PFSK-1 (cell line): ENCODE measurements at regions not wholly inside any gene's neighbourhood (a gene's known extent, or its start where the extent isn't known, plus 50 kb on each side); places are given as distances from the start of the nearest gene placed in this dataset.

Source experiments
- FOXP2 ChIP-seq: optimal IDR thresholded peaks from 2 replicates; pipeline ENCODE3; 2011; ENCODE audit warnings: borderline replicate concordance, control low read depth, inconsistent platforms; ENCODE audit not compliant: insufficient read depth; ENCODE audit errors: extremely low read length, extremely low read depth
- POLR2AphosphoS5 ChIP-seq: IDR thresholded peaks from 2 replicates; pipeline ENCODE4 v1.6.1; 2012; ENCODE audit warnings: low read depth, mild to moderate bottlenecking, control low read depth, low read length, moderate library complexity
- SIN3A ChIP-seq: IDR thresholded peaks from 2 replicates; pipeline ENCODE4 v1.6.1; 2012; ENCODE audit warnings: mild to moderate bottlenecking, low read length, moderate library complexity, borderline replicate concordance; ENCODE audit not compliant: insufficient read depth
- TAF1 ChIP-seq: IDR thresholded peaks from 2 replicates; pipeline ENCODE4 v1.6.1; 2012; ENCODE audit warnings: low read length, control low read depth, borderline replicate concordance; ENCODE audit not compliant: insufficient read depth
- TF ChIP-seq, protein P1 (sequence below), 2 experiments: IDR thresholded peaks; 2 replicates each; pipeline versions ENCODE4 v1.6.1 to v1.8.0; 2011 to 2012; ENCODE audit warnings: low read depth in 2 of 2, low read length in 2 of 2, control low read depth in 1 of 2, inconsistent platforms in 1 of 2, mild to moderate bottlenecking in 1 of 2, moderate library complexity in 1 of 2; ENCODE audit not compliant: insufficient read depth in 1 of 2

DNA sequence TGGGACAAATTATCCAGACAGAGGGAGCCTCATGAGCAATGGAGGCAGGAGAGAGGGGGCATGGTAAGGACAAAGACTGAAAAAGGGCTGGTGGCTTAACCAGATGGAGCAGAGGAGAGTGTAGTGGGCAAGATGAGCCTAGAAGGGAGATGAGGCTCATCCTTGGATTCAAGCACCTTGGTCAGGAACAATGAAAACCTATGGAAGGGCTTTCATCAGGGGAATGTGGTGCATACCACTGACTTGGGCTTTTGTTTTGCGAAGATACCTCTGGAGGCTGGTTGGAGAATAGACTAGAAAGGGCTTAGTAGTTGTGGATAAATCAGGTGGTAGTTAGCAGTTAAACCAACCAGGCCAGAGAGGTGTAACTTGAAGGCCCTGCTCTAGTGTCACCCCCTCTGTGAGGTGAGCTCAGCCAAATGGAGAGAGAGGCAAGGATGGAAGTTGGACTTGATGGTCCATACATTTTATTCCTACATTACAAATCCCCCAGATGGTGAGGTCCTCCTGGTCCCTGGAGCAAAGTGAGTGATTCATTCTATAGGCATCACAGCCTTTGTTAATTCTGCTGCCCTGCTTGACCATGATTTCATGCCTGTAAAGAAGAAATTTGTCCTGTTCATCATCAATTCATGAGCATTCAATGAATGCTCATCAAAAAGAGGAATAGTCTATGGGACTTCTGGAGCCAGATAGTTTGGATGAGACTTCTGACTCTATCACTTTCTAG, 264.8 kb upstream of the IGFBP7 start:
- TF ChIP-seq SIN3A = no peak
- no peak for TF ChIP-seq TAF1
- TF ChIP-seq, protein P1, sequence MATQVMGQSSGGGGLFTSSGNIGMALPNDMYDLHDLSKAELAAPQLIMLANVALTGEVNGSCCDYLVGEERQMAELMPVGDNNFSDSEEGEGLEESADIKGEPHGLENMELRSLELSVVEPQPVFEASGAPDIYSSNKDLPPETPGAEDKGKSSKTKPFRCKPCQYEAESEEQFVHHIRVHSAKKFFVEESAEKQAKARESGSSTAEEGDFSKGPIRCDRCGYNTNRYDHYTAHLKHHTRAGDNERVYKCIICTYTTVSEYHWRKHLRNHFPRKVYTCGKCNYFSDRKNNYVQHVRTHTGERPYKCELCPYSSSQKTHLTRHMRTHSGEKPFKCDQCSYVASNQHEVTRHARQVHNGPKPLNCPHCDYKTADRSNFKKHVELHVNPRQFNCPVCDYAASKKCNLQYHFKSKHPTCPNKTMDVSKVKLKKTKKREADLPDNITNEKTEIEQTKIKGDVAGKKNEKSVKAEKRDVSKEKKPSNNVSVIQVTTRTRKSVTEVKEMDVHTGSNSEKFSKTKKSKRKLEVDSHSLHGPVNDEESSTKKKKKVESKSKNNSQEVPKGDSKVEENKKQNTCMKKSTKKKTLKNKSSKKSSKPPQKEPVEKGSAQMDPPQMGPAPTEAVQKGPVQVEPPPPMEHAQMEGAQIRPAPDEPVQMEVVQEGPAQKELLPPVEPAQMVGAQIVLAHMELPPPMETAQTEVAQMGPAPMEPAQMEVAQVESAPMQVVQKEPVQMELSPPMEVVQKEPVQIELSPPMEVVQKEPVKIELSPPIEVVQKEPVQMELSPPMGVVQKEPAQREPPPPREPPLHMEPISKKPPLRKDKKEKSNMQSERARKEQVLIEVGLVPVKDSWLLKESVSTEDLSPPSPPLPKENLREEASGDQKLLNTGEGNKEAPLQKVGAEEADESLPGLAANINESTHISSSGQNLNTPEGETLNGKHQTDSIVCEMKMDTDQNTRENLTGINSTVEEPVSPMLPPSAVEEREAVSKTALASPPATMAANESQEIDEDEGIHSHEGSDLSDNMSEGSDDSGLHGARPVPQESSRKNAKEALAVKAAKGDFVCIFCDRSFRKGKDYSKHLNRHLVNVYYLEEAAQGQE (IDR thresholded peaks at IDR 0.05; ENCODE audit: insufficient read depth in 1 of 2, low read depth in 2 of 2, low read length in 2 of 2) = no peak
- TF ChIP-seq POLR2AphosphoS5 = no peak
- TF ChIP-seq FOXP2 = no peak

GRCh38 chr4:57373991-57374390, 263.8 kb upstream of the IGFBP7 start:
- TF ChIP-seq TAF1 (no peak), POLR2AphosphoS5 (no peak)

GRCh38 chr4:57371671-57372070, 261.5 kb upstream of the IGFBP7 start:
- TF ChIP-seq TAF1 = no peak
- no peak for TF ChIP-seq POLR2AphosphoS5
- TF ChIP-seq, protein P1 (IDR thresholded peaks at IDR 0.05; ENCODE audit: insufficient read depth in 1 of 2, low read depth in 2 of 2, low read length in 2 of 2) = no peak
- no peak for TF ChIP-seq SIN3A

DNA sequence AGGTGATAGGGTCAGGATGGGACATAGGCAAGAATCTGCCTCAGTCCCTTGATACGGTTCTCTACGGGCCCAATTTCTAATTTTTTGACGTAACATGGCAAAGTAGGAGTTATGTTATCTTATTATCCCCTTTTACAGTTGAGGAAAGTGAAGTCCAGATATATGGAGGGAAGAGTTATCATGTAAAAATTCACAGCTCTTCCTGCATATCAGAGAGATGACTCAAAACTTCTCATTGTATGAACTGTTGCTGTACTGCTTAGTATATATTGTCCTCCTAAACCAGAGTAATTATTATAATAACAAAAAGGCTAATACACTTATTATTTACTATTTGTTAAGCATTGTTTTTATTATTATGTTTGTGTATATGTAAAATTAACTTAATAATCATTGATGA, 260.5 kb upstream of the IGFBP7 start:
- no peak for TF ChIP-seq TAF1
- TF ChIP-seq FOXP2 = no peak
- TF ChIP-seq, protein P1 (IDR thresholded peaks at IDR 0.05; ENCODE audit: insufficient read depth in 1 of 2, low read depth in 2 of 2, low read length in 2 of 2) = no peak
- no peak for TF ChIP-seq POLR2AphosphoS5
- no peak for TF ChIP-seq SIN3A

DNA sequence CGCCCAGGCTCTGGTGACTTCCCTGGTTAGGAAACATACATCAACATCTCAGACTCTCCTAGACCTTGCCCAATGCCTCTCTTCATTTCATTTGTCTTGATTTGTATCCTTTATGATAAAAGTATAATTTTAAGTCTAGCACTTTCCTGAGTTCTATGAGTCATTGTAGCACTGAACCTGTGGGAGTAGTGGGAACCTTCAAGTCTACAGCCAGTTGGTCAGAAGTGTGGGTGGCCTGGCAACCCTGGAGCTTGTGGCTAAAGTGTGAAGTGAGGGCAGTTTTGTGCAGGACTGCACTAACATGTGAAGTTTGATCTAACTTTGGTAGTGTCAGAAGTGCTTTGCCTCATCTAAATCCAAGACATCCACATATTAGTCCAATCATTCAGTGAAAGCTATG, 259.3 kb upstream of the IGFBP7 start:
- TF ChIP-seq FOXP2 (no peak), TAF1 (no peak), SIN3A (no peak), POLR2AphosphoS5 (no peak)
- TF ChIP-seq, protein P1 (IDR thresholded peaks at IDR 0.05; ENCODE audit: insufficient read depth in 1 of 2, low read depth in 2 of 2, low read length in 2 of 2) = no peak
